ENCODE measurements at regions not wholly inside any gene's neighbourhood (a gene's known extent, or its start where the extent isn't known, plus 50 kb on each side); places are given as distances from the start of the nearest gene placed in this dataset.

DNA sequence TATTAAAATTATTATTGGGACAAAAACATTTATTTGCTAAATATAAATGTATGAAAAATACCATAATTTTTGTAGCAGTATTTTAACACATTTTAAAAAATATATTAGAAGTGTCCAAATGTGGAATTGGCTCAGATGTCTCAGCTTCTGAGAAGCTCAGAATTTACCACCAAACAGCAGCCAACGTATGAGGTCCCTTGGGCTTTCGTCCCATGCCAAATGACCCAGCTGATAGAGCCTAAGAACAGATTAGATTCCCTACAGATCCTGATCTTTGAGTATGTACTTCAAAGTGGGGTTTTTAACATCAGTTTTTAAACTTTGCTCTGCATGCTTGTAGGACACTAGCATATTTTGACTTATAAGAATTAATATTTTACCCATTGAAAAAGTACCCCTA lies 77.3 kb upstream of the RPS23 start:
- TF ChIP-seq MYC (CRISPR knock-in tag; IDR thresholded peaks at IDR 0.05; ENCODE audit: borderline replicate concordance) (no peak), POLR2AphosphoS5 (IDR thresholded peaks at IDR 0.05; ENCODE audit: low read depth, low read length) (no peak), FOXM1 (CRISPR knock-in tag; IDR thresholded peaks at IDR 0.05) (no peak), ZNF766 (CRISPR knock-in tag; IDR thresholded peaks at IDR 0.05; ENCODE audit: borderline replicate concordance) (no peak), CBFB (CRISPR knock-in tag; IDR thresholded peaks at IDR 0.05) (no peak), YY1 (IDR thresholded peaks at IDR 0.05; ENCODE audit: insufficient read depth, insufficient replicate concordance, low read depth, low read length) (no peak), CTCF (CRISPR knock-in tag; IDR thresholded peaks at IDR 0.05) (no peak), POLR2A (IDR thresholded peaks at IDR 0.05; ENCODE audit: insufficient read depth in 1 of 2, low read depth in 2 of 2, low read length in 2 of 2) (no peak), CREB3 (CRISPR knock-in tag; IDR thresholded peaks at IDR 0.05) (no peak), KAT2B (IDR thresholded peaks at IDR 0.05; ENCODE audit: borderline replicate concordance, low read depth, low read length) (no peak)

Data from HepG2 (cell line).